Transverse colon (tissue), 4 donors: ENCODE measurements at regions not wholly inside any gene's neighbourhood (a gene's known extent, or its start where the extent isn't known, plus 50 kb on each side); places are given as distances from the start of the nearest gene placed in this dataset.

ENCODE experiments used
- DNase-seq: peaks from one replicate; pipeline ENCODE4 v3.0.0-alpha.2; 2019
- H3K27ac ChIP-seq, 4 donors: fragments of 200-600 bp; sonication (generic); 2 replicates each; pipeline ENCODE4 v1.5.1; 2016 to 2018; ENCODE audit warnings: inconsistent platforms in 4 of 4
- H3K27me3 ChIP-seq: fragments of 200-600 bp; sonication (generic); 2 replicates; pipeline ENCODE4 v1.5.1; 2017; ENCODE audit warnings: inconsistent platforms
- H3K36me3 ChIP-seq, 4 donors: fragments of 200-600 bp; sonication (generic); 2 replicates each; pipeline ENCODE4 v1.5.1; 2017 to 2019; ENCODE audit warnings: inconsistent platforms in 4 of 4
- H3K4me1 ChIP-seq, 4 donors: fragments of 200-600 bp; sonication (generic); 2 replicates each; pipeline ENCODE4 v1.5.1; 2017 to 2020; ENCODE audit warnings: inconsistent platforms in 4 of 4
- H3K4me3 ChIP-seq, 4 donors: fragments of 200-600 bp; sonication (generic); 1 replicate in 1 of 4; 2 replicates in 3 of 4; pipeline versions ENCODE4 v1.5.1 to v1.6.1; 2017 to 2019; ENCODE audit warnings: inconsistent platforms in 4 of 4
- H3K9me3 ChIP-seq, 2 donors: fragments of 200-600 bp; sonication (generic); 2 replicates each; pipeline ENCODE4 v1.5.1; 2017 to 2019; ENCODE audit warnings: inconsistent platforms in 2 of 2
- EP300 ChIP-seq: sonication (generic); formaldehyde crosslinking; IDR thresholded peaks from one replicate; pipeline ENCODE4 v1.6.1; 2017; ENCODE audit warnings: antibody characterized with exemption, low read depth
- POLR2A ChIP-seq: fragments of 450-650 bp; IDR thresholded peaks from one replicate; pipeline ENCODE4 v1.6.1; 2016; ENCODE audit warnings: antibody characterized with exemption, mild to moderate bottlenecking, moderate library complexity
- POLR2AphosphoS5 ChIP-seq, 3 donors: sonication (generic); formaldehyde crosslinking; IDR thresholded peaks; one replicate each; pipeline ENCODE4 v1.6.1; 2016; ENCODE audit warnings: antibody characterized with exemption in 3 of 3
- WGBS, 2 donors: methylation state at CpG; one replicate each; pipeline ENCODE4 v1.1.5; 2018; ENCODE audit warnings: low coverage in 1 of 2; 5-methylcytosine and 5-hydroxymethylcytosine counted together
- in situ Hi-C, 4 donors: fragments of 200-750 bp; cut with MboI; loops; one replicate each; pipeline versions ENCODE4 v1.15.0 to v1.15.1; 2017; ENCODE audit warnings: low sequenced_read_pairs in 3 of 4, low pct_ligation_motif_present in 1 of 4, low pct_unique_long_range_greater_than_20kb in 1 of 4
- intact Hi-C: fragments of 100-400 bp; cut with DNase I; formaldehyde crosslinking; loops from one replicate; pipeline ENCODE4 v1.15.1; 2023; ENCODE audit warnings: low total_unique reads
- TF ChIP-seq, protein P1 (sequence below), 5 experiments: fragments of 200-600 bp in 3 of 5; fragments of 450-650 bp in 2 of 5; sonication (generic) in 3 of 5; IDR thresholded peaks; 1 replicate in 2 of 5; 2 replicates in 3 of 5; pipeline ENCODE4 v1.5.1; 2016 to 2017; ENCODE audit warnings: antibody characterized with exemption in 5 of 5, inconsistent platforms in 3 of 5, mild to moderate bottlenecking in 2 of 5, moderate library complexity in 1 of 5

DNA sequence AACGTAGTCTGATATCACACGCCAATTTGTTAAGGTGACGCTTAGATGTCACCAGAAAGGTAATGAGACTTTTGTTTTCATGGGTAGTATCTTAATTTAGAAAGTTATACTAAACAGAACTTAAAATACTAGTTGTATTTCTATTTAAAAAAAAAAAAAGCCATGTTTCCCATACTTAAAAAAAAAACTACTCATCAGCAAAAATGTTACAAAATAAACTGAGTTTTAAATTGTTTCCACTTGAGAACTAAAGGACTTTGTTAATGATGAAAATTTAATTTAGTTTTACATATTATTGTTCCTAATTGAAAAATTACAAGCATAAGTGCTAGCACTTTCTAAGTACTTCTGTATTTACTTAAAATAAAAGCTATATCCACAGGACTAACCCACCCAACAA is 300.8 kb upstream of the ATP11B start:
- Histone ChIP-seq H3K9me3 (no peaks in the 10 kb centered on the region), H3K4me1 (peaks cover 0 to 3% (median 0%) of the 10 kb centered on the region in 4 donors), H3K36me3 (no peaks in the 10 kb centered on the region), H3K4me3 (no peak overlapping the region), H3K27me3 (no peaks in the 10 kb centered on the region), H3K27ac (no peak overlapping the region)
- WGBS, 2 donors = 94 to 96% methylated on average over 3 of the region's 3 CpGs
- in situ Hi-C loops = no loop called here
- TF ChIP-seq POLR2AphosphoS5 (IDR thresholded peaks at IDR 0.05) (no peak), POLR2A (no peak), EP300 (no peak)
- TF ChIP-seq, protein P1, sequence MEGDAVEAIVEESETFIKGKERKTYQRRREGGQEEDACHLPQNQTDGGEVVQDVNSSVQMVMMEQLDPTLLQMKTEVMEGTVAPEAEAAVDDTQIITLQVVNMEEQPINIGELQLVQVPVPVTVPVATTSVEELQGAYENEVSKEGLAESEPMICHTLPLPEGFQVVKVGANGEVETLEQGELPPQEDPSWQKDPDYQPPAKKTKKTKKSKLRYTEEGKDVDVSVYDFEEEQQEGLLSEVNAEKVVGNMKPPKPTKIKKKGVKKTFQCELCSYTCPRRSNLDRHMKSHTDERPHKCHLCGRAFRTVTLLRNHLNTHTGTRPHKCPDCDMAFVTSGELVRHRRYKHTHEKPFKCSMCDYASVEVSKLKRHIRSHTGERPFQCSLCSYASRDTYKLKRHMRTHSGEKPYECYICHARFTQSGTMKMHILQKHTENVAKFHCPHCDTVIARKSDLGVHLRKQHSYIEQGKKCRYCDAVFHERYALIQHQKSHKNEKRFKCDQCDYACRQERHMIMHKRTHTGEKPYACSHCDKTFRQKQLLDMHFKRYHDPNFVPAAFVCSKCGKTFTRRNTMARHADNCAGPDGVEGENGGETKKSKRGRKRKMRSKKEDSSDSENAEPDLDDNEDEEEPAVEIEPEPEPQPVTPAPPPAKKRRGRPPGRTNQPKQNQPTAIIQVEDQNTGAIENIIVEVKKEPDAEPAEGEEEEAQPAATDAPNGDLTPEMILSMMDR (IDR thresholded peaks at IDR 0.05) = no peak
- intact Hi-C loops = no loop called here
- DNase-seq = no peak

DNA sequence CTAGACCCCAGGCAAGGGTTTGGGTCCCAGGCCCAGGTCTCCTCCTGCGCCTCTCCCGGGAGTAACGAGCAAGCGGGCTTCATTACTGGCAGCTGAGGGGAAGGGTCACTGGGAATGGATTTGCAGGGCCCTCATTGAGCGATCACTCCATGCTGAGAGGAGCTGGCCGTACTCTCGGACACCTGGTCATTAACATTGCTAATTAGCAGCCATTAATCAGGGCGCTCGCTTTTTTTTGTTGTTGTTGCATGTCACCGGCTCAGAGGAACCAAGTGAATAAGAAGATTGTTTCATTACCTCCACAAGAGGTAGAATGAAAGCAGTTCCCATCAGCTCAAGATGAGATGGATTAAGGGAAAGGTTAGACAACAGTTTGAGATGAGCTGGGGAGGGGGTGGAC is 293.0 kb upstream of the ATP11B start:
- H3K27ac ChIP-seq = no peak overlapping the region
- H3K36me3 ChIP-seq = no peaks in the 10 kb centered on the region
- DNase-seq = no peak
- in situ Hi-C loops (no loop called here), intact Hi-C loops (no loop called here)
- no peak for TF ChIP-seq POLR2A
- no peak for TF ChIP-seq POLR2AphosphoS5 (IDR thresholded peaks at IDR 0.05)
- TF ChIP-seq EP300 = no peak
- TF ChIP-seq, protein P1 (IDR thresholded peaks at IDR 0.05) = no peak
- no peaks in the 10 kb centered on the region for H3K27me3 ChIP-seq
- WGBS, 2 donors = 84 to 100% methylated on average over 3 to 10 of the region's 10 CpGs
- H3K9me3 ChIP-seq = no peaks in the 10 kb centered on the region
- no peak overlapping the region for H3K4me3 ChIP-seq
- H3K4me1 ChIP-seq = no peaks in the 10 kb centered on the region

- in situ Hi-C loops (no loop called here), intact Hi-C loops (no loop called here)
- TF ChIP-seq, protein P1 (IDR thresholded peaks at IDR 0.05) = no peak
- no peak for TF ChIP-seq EP300
- TF ChIP-seq POLR2A = no peak
- no peak for TF ChIP-seq POLR2AphosphoS5 (IDR thresholded peaks at IDR 0.05)
- H3K27me3 ChIP-seq = no peaks in the 10 kb centered on the region
- 47 to 57% methylated on average over 3 of the region's 3 CpGs for WGBS, 2 donors
- H3K4me1 ChIP-seq = no peaks in the 10 kb centered on the region
- no peaks in the 10 kb centered on the region for H3K36me3 ChIP-seq
- DNase-seq = no peak
- no peaks in the 10 kb centered on the region for H3K9me3 ChIP-seq
- H3K27ac ChIP-seq = no peak overlapping the region
- H3K4me3 ChIP-seq = no peak overlapping the region
Measured at GRCh38 chr3:182501856-182502255, 291.4 kb upstream of the ATP11B start.

DNA sequence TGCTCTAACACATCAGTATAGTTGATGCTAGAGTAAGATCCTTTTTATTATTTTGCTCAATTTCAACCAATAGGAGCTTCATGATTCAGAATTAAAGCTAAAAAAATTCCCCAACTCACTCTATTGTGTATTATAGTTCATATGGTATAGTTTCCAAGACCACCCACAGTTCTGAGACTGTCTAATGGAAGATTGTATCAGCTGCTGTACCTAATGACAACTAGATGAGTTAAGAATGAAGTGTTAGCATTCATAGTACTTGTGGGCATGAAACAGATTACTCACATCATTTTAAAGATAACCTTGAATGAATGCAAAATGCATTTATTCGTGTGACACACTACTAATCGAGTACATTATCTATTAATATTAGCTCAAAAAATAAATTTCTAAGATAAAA is 289.9 kb upstream of the ATP11B start:
- Histone ChIP-seq H3K27ac (no peak overlapping the region), H3K9me3 (no peaks in the 10 kb centered on the region), H3K4me3 (no peak overlapping the region), H3K27me3 (no peaks in the 10 kb centered on the region), H3K4me1 (no peaks in the 10 kb centered on the region), H3K36me3 (no peaks in the 10 kb centered on the region)
- intact Hi-C loops (no loop called here), in situ Hi-C loops (no loop called here)
- no peak for DNase-seq
- 76 to 78% methylated on average over 2 of the region's 2 CpGs for WGBS, 2 donors
- TF ChIP-seq POLR2A (no peak), POLR2AphosphoS5 (IDR thresholded peaks at IDR 0.05) (no peak), EP300 (no peak)
- TF ChIP-seq, protein P1 (IDR thresholded peaks at IDR 0.05) = no peak
